GM21717 (cell line): ENCODE measurements at regions not wholly inside any gene's neighbourhood (a gene's known extent, or its start where the extent isn't known, plus 50 kb on each side); places are given as distances from the start of the nearest gene placed in this dataset.

Experiments used
- ATAC-seq: cut with Tn5 transposase; IDR thresholded peaks from one replicate; pipeline ENCODE4 v1.9.1; 2021; ENCODE audit warnings: mild to moderate bottlenecking, moderate library complexity; ENCODE audit not compliant: unreplicated experiment

- ATAC-seq = no peak
Measured at GRCh38 chr1:186736971-186737685, 56.9 kb upstream of the PTGS2 start.

- no peak for ATAC-seq
Measured at GRCh38 chr1:186735463-186735862, 55.2 kb upstream of the PTGS2 start.

GRCh38 chr1:186730951-186731729, 50.9 kb upstream of the PTGS2 start:
- no peak for ATAC-seq
